ENCODE measurements at regions not wholly inside any gene's neighbourhood (a gene's known extent, or its start where the extent isn't known, plus 50 kb on each side); places are given as distances from the start of the nearest gene placed in this dataset.

- peaks cover 14% of the 10 kb centered on the region for H3K9me3 Mint-ChIP-seq (ENCODE audit: unreplicated experiment)
- DNase-seq (ENCODE audit: low spot score) = no peak
- H3K27ac Mint-ChIP-seq (ENCODE audit: unreplicated experiment) = peak overlapping the region; percentile 23
- no peaks in the 10 kb centered on the region for H3K4me1 Mint-ChIP-seq (ENCODE audit: unreplicated experiment)
- peak overlapping the region; percentile 64 for H3K4me3 Mint-ChIP-seq (ENCODE audit: unreplicated experiment)
- TF ChIP-seq CTCF (IDR thresholded peaks at IDR 0.05; ENCODE audit: unreplicated experiment) = no peak
- H3K27me3 Mint-ChIP-seq (ENCODE audit: unreplicated experiment) = no peaks in the 10 kb centered on the region
- peaks cover 26% of the 10 kb centered on the region for H3K36me3 Mint-ChIP-seq (ENCODE audit: low read depth, unreplicated experiment)
These were observed 56.3 kb upstream of the MAP10 start for GRCh38 chr1:232748910-232749368.

DNA sequence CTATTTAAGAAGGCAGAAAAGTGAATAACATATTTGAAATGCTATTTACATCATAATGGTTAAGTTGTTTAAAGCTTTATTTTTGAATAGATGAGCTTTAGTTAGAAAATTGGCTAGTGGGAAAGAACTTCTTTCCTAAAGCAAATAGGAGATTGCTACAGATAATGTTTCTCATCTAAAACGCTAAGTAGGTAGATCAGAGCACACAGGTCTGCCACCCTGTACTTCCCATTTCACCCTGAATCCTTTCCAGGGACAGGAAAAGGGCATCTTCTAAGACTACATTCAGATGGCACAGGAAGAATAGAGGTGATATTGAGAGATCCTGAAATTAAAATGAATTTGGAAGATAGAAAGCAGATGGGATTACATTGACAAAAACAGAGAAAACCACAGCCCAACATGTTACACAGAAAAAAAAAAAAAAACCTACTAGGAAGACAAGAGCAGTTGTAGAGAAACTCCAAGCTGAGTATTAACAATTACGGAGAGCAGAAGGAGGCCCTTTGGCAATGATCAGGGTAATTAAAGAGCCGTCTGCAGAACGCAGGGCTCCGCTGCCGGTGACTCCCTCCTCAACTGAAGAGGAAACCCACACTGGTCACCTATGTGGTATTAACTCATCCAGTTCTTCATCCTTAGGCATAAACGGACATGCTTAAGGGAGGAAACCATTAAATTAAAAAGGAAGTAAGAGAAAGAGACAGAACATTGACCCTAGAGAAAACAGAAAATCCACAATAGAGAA, 53.6 kb upstream of the MAP10 start:
- Mint-ChIP-seq H3K4me3 (ENCODE audit: unreplicated experiment) (no peak overlapping the region), H3K4me1 (ENCODE audit: unreplicated experiment) (no peaks in the 10 kb centered on the region), H3K9me3 (ENCODE audit: unreplicated experiment) (peaks cover 14% of the 10 kb centered on the region), H3K27me3 (ENCODE audit: unreplicated experiment) (no peaks in the 10 kb centered on the region), H3K27ac (ENCODE audit: unreplicated experiment) (no peak overlapping the region), H3K36me3 (ENCODE audit: low read depth, unreplicated experiment) (peaks cover 18% of the 10 kb centered on the region)
- no peak for TF ChIP-seq CTCF (IDR thresholded peaks at IDR 0.05; ENCODE audit: unreplicated experiment)
- no peak for DNase-seq (ENCODE audit: low spot score)

DNA sequence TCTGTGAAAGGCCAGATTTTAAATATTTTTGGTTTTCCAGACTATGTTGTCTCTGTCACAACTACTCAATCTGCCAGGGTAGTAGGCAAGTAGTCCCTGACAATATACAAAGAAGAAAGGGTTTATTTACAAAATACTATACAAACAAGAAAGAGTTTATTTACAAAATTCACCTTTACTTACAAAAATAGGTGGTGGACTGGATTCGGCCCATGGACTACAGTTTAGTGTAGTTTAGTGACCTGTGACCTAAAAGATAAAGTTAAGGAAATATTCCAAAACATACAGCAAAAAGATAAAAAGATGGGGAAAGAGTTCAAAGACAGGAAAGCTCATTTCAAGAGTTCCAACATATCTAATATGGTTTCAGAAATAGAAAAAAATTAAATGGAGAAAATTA, 52.9 kb upstream of the MAP10 start:
- peaks cover 14% of the 10 kb centered on the region for H3K36me3 Mint-ChIP-seq (ENCODE audit: low read depth, unreplicated experiment)
- no peaks in the 10 kb centered on the region for H3K4me1 Mint-ChIP-seq (ENCODE audit: unreplicated experiment)
- H3K9me3 Mint-ChIP-seq (ENCODE audit: unreplicated experiment) = peaks cover 11% of the 10 kb centered on the region
- TF ChIP-seq CTCF (IDR thresholded peaks at IDR 0.05; ENCODE audit: unreplicated experiment) = no peak
- DNase-seq (ENCODE audit: low spot score) = no peak
- no peak overlapping the region for H3K27ac Mint-ChIP-seq (ENCODE audit: unreplicated experiment)
- no peaks in the 10 kb centered on the region for H3K27me3 Mint-ChIP-seq (ENCODE audit: unreplicated experiment)
- no peak overlapping the region for H3K4me3 Mint-ChIP-seq (ENCODE audit: unreplicated experiment)

- H3K4me1 Mint-ChIP-seq (ENCODE audit: unreplicated experiment) = no peaks in the 10 kb centered on the region
- H3K4me3 Mint-ChIP-seq (ENCODE audit: unreplicated experiment) = no peak overlapping the region
- H3K27ac Mint-ChIP-seq (ENCODE audit: unreplicated experiment) = no peak overlapping the region
- H3K9me3 Mint-ChIP-seq (ENCODE audit: unreplicated experiment) = no peaks in the 10 kb centered on the region
- H3K36me3 Mint-ChIP-seq (ENCODE audit: low read depth, unreplicated experiment) = no peaks in the 10 kb centered on the region
- DNase-seq (ENCODE audit: low spot score) = no peak
- no peaks in the 10 kb centered on the region for H3K27me3 Mint-ChIP-seq (ENCODE audit: unreplicated experiment)
- no peak for TF ChIP-seq CTCF (IDR thresholded peaks at IDR 0.05; ENCODE audit: unreplicated experiment)
These were observed 50.3 kb upstream of the MAP10 start for GRCh38 chr1:232754930-232755329.
